GM21447 (cell line): ENCODE measurements at regions not wholly inside any gene's neighbourhood (a gene's known extent, or its start where the extent isn't known, plus 50 kb on each side); places are given as distances from the start of the nearest gene placed in this dataset.
"Not testable (repeated sequence)": the region's sequence is repeated elsewhere in the genome, so short reads cannot be mapped to it uniquely, and the experiment has no call there.

Source experiments
- ATAC-seq: cut with Tn5 transposase; IDR thresholded peaks from one replicate; pipeline ENCODE4 v1.9.1; 2021; ENCODE audit not compliant: unreplicated experiment

DNA sequence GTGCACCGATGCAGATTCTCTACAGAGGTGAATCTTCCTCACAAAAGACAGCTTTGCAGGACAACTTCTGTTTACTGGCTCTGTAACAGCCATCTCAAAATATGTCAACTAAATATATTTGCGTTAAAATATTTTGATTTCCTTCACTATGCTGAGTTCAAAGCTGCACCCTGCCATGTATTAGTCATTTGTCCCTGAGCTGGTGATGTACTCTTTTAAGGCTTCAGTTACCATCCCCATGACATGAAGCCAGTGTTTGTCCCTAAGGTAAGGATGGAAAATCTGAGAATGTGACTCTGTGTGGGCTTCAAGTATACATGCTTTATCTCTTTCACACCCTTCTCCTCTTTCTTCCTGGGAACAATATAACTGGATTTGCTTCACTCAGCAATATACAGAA, 70.2 kb upstream of the BTG3 start:
- no peak for ATAC-seq

DNA sequence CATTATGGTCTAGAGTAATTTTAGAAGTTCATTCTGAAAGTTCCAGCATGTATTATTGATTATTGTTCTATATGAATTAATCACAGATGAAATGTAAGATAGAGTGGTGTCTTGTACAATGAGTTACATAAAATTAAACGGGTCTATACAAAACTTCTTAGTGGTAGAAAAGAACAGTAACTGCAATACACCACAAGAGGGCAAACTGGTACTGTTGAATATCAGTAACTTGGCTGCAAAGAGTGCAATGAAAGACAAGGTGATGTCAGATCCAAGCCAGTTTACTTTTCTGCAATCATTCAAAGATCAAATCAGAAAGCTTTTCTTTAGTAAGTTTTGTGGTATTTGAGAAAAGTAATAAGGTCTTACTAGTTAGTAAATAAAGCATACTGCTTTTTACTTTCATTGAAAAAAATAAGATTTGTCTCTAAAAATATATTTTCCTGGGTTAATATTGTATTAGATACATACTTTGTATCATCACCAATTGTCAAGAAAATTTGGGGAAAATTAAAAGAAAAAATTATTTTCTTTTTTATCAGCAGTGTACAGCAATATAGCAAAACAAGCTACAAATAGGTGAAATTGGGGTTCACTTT, 66.4 kb upstream of the BTG3 start:
- ATAC-seq = peak; percentile 85

DNA sequence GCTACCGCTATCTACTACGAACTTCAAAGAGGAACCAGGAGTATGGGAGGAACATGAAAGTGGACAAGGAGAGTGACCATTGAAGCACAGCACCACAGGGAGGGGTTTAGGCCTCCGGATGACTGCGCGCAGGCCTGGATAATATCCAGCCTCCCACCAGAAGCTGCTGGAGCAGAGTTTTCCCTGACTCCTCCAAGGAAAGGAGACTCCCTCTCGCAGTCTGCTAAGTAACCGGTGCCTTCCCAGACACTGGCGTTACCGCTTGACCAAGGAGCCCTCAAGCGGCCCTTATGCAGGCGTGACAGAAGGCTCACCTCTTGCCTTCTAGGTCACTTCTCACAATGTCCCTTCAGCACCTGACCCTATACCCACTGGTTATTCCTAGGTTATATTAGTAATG, 64.2 kb upstream of the BTG3 start:
- not testable (repeated sequence) for ATAC-seq

DNA sequence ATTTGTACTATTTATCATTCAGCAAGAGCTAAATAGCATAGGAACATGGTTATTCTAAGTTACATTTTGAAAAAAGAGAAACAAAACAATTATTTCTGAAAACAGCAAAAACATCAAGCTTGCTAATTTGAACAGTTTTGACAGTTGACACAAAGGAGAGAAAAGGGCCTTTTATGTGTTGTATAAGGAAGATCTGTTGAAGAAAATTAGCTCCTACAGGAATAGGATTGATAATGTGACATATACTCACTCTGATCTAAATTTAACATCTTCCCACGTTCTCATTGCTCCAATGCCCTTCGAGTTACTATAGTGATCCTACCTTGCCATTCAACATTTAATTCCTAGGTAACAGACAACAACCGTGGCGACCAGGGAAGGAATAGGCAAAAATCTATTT, 61.4 kb upstream of the BTG3 start:
- ATAC-seq = no peak

DNA sequence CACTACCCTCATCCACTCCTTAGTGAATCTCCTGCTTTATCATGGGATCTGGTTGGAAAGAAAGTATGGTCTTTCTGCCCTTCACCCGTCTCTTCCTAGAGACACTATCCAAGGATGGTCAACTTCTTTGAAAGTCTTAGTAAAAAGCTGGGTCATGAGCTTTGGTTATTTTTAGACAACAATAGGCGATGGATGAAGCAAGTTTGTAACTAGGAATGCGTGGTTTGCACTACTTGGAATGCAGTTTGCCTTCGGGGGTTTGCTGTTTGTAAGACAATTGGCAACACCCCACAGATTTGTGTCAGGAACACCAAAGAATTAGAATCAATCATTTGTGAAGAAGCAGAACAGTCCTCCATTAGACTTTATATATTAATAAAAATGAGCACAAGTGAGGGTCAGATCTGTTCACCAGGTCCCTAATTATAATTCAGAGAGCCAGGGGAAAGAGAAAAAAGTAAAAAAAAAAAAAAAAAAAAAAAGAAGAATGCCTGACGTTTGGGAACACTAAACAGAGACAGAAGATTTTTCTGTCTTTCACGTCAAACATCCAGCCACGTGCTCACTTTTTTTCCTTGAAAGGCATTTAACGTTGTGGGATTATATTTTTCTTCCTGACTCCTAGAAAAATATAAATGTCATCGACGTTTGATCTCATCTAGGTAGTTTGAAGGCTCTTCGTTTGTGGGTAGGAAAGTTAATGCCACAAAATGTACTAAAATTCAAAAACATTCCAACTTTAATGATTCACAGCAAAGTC, 60.7 kb upstream of the BTG3 start:
- no peak for ATAC-seq

DNA sequence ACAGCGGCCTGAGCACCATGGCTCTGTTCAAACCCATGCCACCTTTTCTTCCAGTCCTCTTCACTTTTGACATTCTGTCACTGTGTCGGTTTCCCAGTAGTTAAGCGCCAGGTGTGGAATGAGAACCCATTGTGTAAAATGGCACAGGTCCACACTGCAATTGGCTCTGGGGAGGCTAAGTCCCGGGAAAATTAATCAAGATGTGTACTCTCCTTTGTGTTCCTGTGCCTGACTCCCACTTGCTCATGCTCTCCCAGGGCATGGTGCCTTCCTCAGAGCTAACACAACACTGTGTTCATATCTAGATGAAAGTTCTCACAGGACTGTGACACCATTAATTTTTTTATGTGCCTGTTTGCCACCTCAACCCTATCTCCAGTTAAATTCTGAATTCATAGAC, 59.0 kb upstream of the BTG3 start:
- ATAC-seq = no peak

DNA sequence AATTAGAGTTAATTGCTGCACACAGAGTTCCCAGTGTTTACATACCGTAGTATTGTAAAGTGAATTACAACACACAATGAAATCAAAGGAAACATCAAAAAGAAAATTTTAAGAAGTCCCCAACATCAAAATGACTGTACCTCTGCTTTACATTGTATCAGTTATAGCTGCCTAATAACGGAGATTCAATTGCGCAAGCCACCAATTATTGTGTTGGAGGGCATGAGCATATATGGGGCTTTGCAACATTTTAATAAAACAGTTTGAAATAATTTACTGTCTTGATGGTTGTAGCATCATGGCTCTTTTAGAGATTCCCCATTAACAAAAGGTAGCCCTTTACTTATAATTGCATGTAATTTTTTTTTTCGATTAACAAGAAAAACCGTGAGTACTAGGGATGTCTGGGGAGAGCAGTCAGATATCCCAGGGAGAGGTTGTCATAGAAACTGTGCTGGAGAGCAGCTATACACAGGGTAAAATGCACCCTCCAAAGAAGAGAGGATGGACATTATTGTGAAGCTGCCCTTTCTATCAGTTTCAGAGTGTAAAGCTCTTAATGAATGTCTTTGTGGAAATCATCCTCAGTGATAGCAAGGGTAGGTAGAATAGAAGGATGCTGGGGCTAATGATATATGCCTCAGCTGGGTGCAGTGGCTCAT, 55.9 kb upstream of the BTG3 start:
- no peak for ATAC-seq

DNA sequence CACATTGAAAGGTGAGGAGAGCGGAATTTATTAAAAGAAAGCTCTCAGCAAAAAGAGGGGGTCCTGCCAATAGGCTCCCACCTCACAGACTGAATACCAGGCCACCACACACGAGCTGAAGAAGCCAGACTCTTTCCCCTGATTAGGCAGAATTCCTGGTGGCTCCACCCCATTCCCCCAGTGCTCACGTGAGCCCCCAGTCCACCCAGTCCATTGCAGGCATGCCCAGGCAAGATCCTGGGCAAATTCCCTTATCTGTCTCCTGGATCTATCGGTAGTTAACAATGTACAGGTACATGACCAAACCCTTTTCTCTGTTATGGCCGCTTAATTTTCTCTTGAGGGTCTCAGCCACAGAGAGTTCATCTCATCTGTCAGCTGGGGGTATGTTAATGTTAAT, 54.6 kb upstream of the BTG3 start:
- ATAC-seq = no peak
